Colonic mucosa (tissue), 4 donors: ENCODE measurements at regions not wholly inside any gene's neighbourhood (a gene's known extent, or its start where the extent isn't known, plus 50 kb on each side); places are given as distances from the start of the nearest gene placed in this dataset.

ENCODE experiments used
- DNase-seq: peaks from one replicate; pipeline ENCODE4 v3.0.0-alpha.2; 2020
- H3K27ac ChIP-seq: fragments of 200-600 bp; one replicate; pipeline ENCODE4 v1.8.0; 2021
- H3K27me3 ChIP-seq: fragments of 200-600 bp; one replicate; pipeline ENCODE4 v1.8.0; 2021
- H3K36me3 ChIP-seq: fragments of 200-600 bp; one replicate; pipeline ENCODE4 v1.8.0; 2021
- H3K4me1 ChIP-seq: fragments of 200-600 bp; one replicate; pipeline ENCODE4 v1.8.0; 2021; ENCODE audit warnings: mild to moderate bottlenecking
- H3K4me3 ChIP-seq: fragments of 200-600 bp; one replicate; pipeline ENCODE4 v1.8.0; 2021
- H3K9ac ChIP-seq, 2 donors: one replicate each; pipeline ENCODE4 v1.7.0; 2013; ENCODE audit warnings: control low read depth in 2 of 2, low read depth in 2 of 2, low read length in 2 of 2
- H3K9me3 ChIP-seq: fragments of 200-600 bp; one replicate; pipeline ENCODE4 v1.8.0; 2021
- CTCF ChIP-seq: fragments of 200-600 bp; IDR thresholded peaks from one replicate; pipeline ENCODE4 v1.8.0; 2022; ENCODE audit warnings: antibody characterized with exemption, mild to moderate bottlenecking
- intact Hi-C: fragments of 100-400 bp; cut with DNase I; formaldehyde crosslinking; loops from one replicate; pipeline ENCODE4 v1.14.1; 2022
- donor health status: healthy.
- donor health status: DM: no; HTN: no; CAD: no.
- donor health status: DM: no; HTN: no; CAD: no.

- Histone ChIP-seq H3K27me3 (no peaks in the 10 kb centered on the region), H3K36me3 (no peaks in the 10 kb centered on the region), H3K9ac (no peak overlapping the region), H3K4me1 (no peaks in the 10 kb centered on the region), H3K4me3 (no peak overlapping the region), H3K9me3 (no peaks in the 10 kb centered on the region), H3K27ac (no peak overlapping the region)
- no peak for DNase-seq
- no peak for TF ChIP-seq CTCF
- intact Hi-C loops: no loop called here
Measured at GRCh38 chr3:19744047-19744446, 190.0 kb downstream of the EFHB start.

GRCh38 chr3:19742935-19743334 lies 191.1 kb downstream of the EFHB start:
- intact Hi-C loops: no loop called here
- H3K4me3 ChIP-seq: no peak overlapping the region
- H3K36me3 ChIP-seq: no peaks in the 10 kb centered on the region
- no peaks in the 10 kb centered on the region for H3K4me1 ChIP-seq
- H3K27ac ChIP-seq: no peak overlapping the region
- no peaks in the 10 kb centered on the region for H3K9me3 ChIP-seq
- no peak for DNase-seq
- no peak for TF ChIP-seq CTCF
- H3K9ac ChIP-seq: no peak overlapping the region
- no peaks in the 10 kb centered on the region for H3K27me3 ChIP-seq

- no peak overlapping the region for H3K27ac ChIP-seq
- no peak overlapping the region for H3K4me3 ChIP-seq
- no peaks in the 10 kb centered on the region for H3K9me3 ChIP-seq
- H3K27me3 ChIP-seq: no peaks in the 10 kb centered on the region
- H3K9ac ChIP-seq: no peak overlapping the region
- H3K36me3 ChIP-seq: no peaks in the 10 kb centered on the region
- TF ChIP-seq CTCF: no peak
- intact Hi-C loops: no loop called here
- DNase-seq: no peak
- no peaks in the 10 kb centered on the region for H3K4me1 ChIP-seq
Measured at GRCh38 chr3:19739504-19739903, 194.5 kb downstream of the EFHB start.

GRCh38 chr3:19738846-19739245 lies 195.2 kb downstream of the EFHB start:
- no peak overlapping the region for H3K9ac ChIP-seq
- no peak overlapping the region for H3K27ac ChIP-seq
- H3K27me3 ChIP-seq: no peaks in the 10 kb centered on the region
- no peak overlapping the region for H3K4me3 ChIP-seq
- TF ChIP-seq CTCF: no peak
- H3K36me3 ChIP-seq: no peaks in the 10 kb centered on the region
- no peaks in the 10 kb centered on the region for H3K4me1 ChIP-seq
- no peak for DNase-seq
- no peaks in the 10 kb centered on the region for H3K9me3 ChIP-seq
- intact Hi-C loops: no loop called here

- H3K27ac ChIP-seq: no peak overlapping the region
- H3K9ac ChIP-seq: no peak overlapping the region
- peak; percentile 54 for DNase-seq
- no peaks in the 10 kb centered on the region for H3K9me3 ChIP-seq
- H3K27me3 ChIP-seq: no peaks in the 10 kb centered on the region
- H3K4me1 ChIP-seq: no peaks in the 10 kb centered on the region
- TF ChIP-seq CTCF: no peak
- intact Hi-C loops: no loop called here
- H3K4me3 ChIP-seq: no peak overlapping the region
- H3K36me3 ChIP-seq: no peaks in the 10 kb centered on the region
Measured at GRCh38 chr3:19735111-19735510, 198.9 kb downstream of the EFHB start.

GRCh38 chr3:19734453-19734852 lies 199.6 kb downstream of the EFHB start:
- Histone ChIP-seq H3K4me3 (no peak overlapping the region), H3K36me3 (no peaks in the 10 kb centered on the region), H3K27ac (no peak overlapping the region), H3K9me3 (no peaks in the 10 kb centered on the region), H3K9ac (no peak overlapping the region), H3K27me3 (no peaks in the 10 kb centered on the region), H3K4me1 (no peaks in the 10 kb centered on the region)
- TF ChIP-seq CTCF: no peak
- intact Hi-C loops: no loop called here
- DNase-seq: no peak
